AG04449 (cell line): ENCODE measurements at regions not wholly inside any gene's neighbourhood (a gene's known extent, or its start where the extent isn't known, plus 50 kb on each side); places are given as distances from the start of the nearest gene placed in this dataset.

Source experiments
- CTCF ChIA-PET: fragments of 350-600 bp; formaldehyde crosslinking; extraction: SDS; loops from one replicate; lab custom pipeline; 2021; ENCODE audit warnings: antibody characterized with exemption; lab: Yijun Ruan, JAX
- POLR2A ChIA-PET: fragments of 400-600, 350-600 bp; formaldehyde crosslinking; extraction: SDS; loops from one replicate; lab custom pipeline; 2020; ENCODE audit warnings: antibody characterized with exemption, inconsistent platforms; lab: Yijun Ruan, JAX
- DNase-seq: peaks from one replicate; pipeline ENCODE4 v3.0.0-alpha.2; 2010; ENCODE audit warnings: low read depth, low spot score
- H3K4me3 ChIP-seq: 2 replicates; pipeline ENCODE4 v1.5.1; 2011; ENCODE audit warnings: low read depth, mild to moderate bottlenecking, control low read depth, low read length
- CTCF ChIP-seq: IDR thresholded peaks from one replicate; pipeline ENCODE4 v1.5.1; 2011; ENCODE audit warnings: mild to moderate bottlenecking, moderate library complexity, low read length, control low read depth, inconsistent platforms; ENCODE audit not compliant: insufficient read depth; ENCODE audit errors: missing control alignments

GRCh38 chr2:221022554-221022953 lies 549.5 kb downstream of the EPHA4 start:
- ChIA-PET CTCF (interaction anchor here (1.4 to 1.9 kb wide), 2 partner anchors 8 to 10 kb away, joined by 4 to 5 read pairs; no protein-coding TSS in a partner anchor), POLR2A (interaction anchor here (0.6 kb wide), 1 partner anchor 512 kb away, joined by 3 read pairs; no protein-coding TSS in a partner anchor)
- no peak overlapping the region for H3K4me3 ChIP-seq
- no peak for DNase-seq
- TF ChIP-seq CTCF, result no peak

GRCh38 chr2:221025398-221025797 lies 546.7 kb downstream of the EPHA4 start:
- CTCF ChIA-PET, result no interaction called here

GRCh38 chr2:221034026-221034701 lies 537.9 kb downstream of the EPHA4 start:
- H3K4me3 ChIP-seq, result no peak overlapping the region
- POLR2A ChIA-PET, result no interaction called here
- TF ChIP-seq CTCF, result no peak
- CTCF ChIA-PET, result no interaction called here
- no peak for DNase-seq

More at GRCh38 chr2:221025398-221025797, 546.7 kb downstream of the EPHA4 start:
- no peak for TF ChIP-seq CTCF
- no peak overlapping the region for H3K4me3 ChIP-seq
- DNase-seq, result no peak
- POLR2A ChIA-PET, result no interaction called here

GRCh38 chr2:221034973-221035372 lies 537.1 kb downstream of the EPHA4 start:
- TF ChIP-seq CTCF, result no peak
- DNase-seq, result no peak
- POLR2A ChIA-PET, result no interaction called here
- no peak overlapping the region for H3K4me3 ChIP-seq
- CTCF ChIA-PET, result no interaction called here

- CTCF ChIA-PET, result no interaction called here
- DNase-seq, result no peak
- TF ChIP-seq CTCF, result no peak
- no peak overlapping the region for H3K4me3 ChIP-seq
- POLR2A ChIA-PET, result no interaction called here
Observed at GRCh38 chr2:221042926-221043325, 529.2 kb downstream of the EPHA4 start.

GRCh38 chr2:221044781-221045180 lies 527.3 kb downstream of the EPHA4 start:
- TF ChIP-seq CTCF, result no peak
- no peak overlapping the region for H3K4me3 ChIP-seq
- POLR2A ChIA-PET, result no interaction called here
- DNase-seq, result no peak
- CTCF ChIA-PET, result no interaction called here
